RWPE1 (cell line): ENCODE measurements at regions not wholly inside any gene's neighbourhood (a gene's known extent, or its start where the extent isn't known, plus 50 kb on each side); places are given as distances from the start of the nearest gene placed in this dataset.

Experiments
- CTCF ChIA-PET: fragments of 350-600 bp; sonication (Branson Sonifier 250); formaldehyde crosslinking; extraction: SDS; loops from one replicate; lab custom pipeline; 2021; lab: Yijun Ruan, JAX
- POLR2A ChIA-PET: fragments of 400-600 bp; formaldehyde crosslinking; extraction: SDS; loops from one replicate; lab custom pipeline; 2020; ENCODE audit warnings: antibody characterized with exemption; ENCODE audit not compliant: low non-redundant PET; lab: Yijun Ruan, JAX
- DNase-seq: peaks from one replicate; pipeline ENCODE4 v3.0.0; 2012; ENCODE audit warnings: low spot score
- H3K27ac ChIP-seq: fragments of 450-650 bp; 2 replicates; pipeline ENCODE4 v1.5.1; 2017
- CTCF ChIP-seq: fragments of 450-650 bp; conservative IDR thresholded peaks from 2 replicates; pipeline ENCODE4 v1.5.1; 2017; ENCODE audit warnings: low read depth, mild to moderate bottlenecking

GRCh38 chr7:4434306-4434705, 247.8 kb upstream of the FOXK1 start:
- CTCF ChIA-PET, result no interaction called here
- DNase-seq, result no peak
- H3K27ac ChIP-seq, result no peak overlapping the region
- POLR2A ChIA-PET, result no interaction called here
- no peak for TF ChIP-seq CTCF

- ChIA-PET CTCF (interaction anchor here (0.6 kb wide), 1 partner anchor 325 kb away, joined by 3 read pairs; no protein-coding TSS in a partner anchor), POLR2A (no interaction called here)
- H3K27ac ChIP-seq, result no peak overlapping the region
- no peak for DNase-seq
- no peak for TF ChIP-seq CTCF
Observed at GRCh38 chr7:4436361-4436895, 245.7 kb upstream of the FOXK1 start.

DNA sequence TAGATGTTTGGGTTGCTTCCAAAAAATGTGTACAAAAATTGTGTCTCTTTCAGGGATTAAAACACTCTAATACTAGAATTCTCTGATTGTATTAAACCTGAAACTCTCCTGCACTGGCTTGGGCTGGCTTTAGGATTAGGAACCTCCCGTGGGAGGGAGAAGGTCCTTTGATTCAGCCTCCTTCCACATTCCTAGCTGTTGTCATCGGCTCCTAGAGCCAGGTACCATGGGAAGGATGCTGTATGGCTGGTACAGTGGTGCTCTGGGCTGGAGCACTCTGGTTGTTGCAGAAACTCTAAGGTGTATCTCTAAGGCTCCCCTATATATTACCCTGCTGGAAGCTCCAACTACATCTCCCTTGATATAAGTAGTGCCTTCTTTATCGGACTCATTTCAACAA, 245.2 kb upstream of the FOXK1 start:
- DNase-seq, result no peak
- ChIA-PET POLR2A (no interaction called here), CTCF (interaction anchor here (0.6 kb wide), 1 partner anchor 326 kb away, joined by 3 read pairs; no protein-coding TSS in a partner anchor)
- TF ChIP-seq CTCF, result no peak
- H3K27ac ChIP-seq, result no peak overlapping the region

DNA sequence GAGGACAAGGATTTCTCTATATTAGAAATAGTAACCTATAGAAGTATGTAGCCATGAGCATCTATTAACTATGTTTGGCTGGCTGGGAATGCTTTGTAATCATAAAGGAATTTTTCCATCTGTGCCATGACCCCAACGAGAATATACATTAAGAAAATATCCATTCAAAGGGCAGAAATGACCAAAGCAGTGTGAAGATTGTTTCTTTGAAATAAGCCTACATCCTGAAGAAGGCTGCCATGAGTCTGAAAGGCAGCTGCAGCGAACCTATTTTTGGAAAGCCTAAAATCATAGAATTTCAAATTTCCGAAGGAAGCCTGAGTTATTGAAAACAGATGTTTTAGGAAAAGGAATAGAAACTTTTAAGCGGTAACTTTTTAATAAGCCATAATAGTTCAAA, 244.2 kb upstream of the FOXK1 start:
- ChIA-PET POLR2A (no interaction called here), CTCF (interaction anchor here (0.7 kb wide), 1 partner anchor 46 kb away, joined by 3 read pairs; no protein-coding TSS in a partner anchor)
- TF ChIP-seq CTCF, result no peak

DNA sequence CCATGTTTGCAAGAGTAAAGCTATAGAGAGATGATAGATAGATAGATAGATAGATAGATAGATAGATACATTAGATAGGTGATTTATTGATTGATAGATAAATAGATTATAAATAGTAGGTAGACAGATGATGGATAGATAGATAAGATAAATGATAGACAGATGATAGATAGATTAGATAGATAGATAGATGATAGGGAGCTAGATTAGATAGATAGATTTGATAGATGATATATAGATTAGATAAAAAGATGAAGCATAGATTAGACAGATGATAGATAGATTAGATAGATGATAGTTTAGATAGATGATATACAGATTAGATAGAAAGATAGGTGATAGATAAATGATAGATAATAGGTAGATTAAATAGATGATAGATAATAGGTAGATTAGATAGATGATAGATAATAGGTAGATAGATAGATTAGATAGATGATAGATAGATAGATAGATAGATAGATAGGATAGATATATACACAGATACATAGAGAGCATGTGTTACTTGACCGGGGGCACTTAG, 243.3 kb upstream of the FOXK1 start:
- no peak for DNase-seq
- POLR2A ChIA-PET, result no interaction called here
- TF ChIP-seq CTCF, result no peak
- no peak overlapping the region for H3K27ac ChIP-seq
- CTCF ChIA-PET, result no interaction called here

More for the DNA sequence above, 244.2 kb upstream of the FOXK1 start:
- H3K27ac ChIP-seq, result no peak overlapping the region
- DNase-seq, result no peak

DNA sequence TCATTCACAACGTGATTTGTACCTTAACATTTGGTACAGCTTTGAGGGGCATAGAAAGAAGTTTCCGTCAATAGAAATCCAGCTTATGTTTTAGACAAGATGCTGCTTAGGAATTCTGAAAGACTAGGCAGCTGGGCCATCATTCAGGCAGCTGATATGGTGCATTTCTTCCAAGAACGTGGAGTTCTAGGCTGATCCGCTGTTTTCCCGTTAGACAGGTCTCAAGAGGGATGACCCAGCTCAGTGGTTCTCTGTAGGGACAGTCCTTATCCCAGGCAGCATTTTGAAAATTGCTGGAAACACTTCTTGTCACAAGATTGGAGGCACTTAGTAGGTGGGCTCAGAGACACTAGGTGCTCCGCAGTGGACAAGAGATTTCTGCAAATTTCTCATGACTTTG, 242.7 kb upstream of the FOXK1 start:
- ChIA-PET CTCF (no interaction called here), POLR2A (no interaction called here)
- no peak for DNase-seq
- H3K27ac ChIP-seq, result no peak overlapping the region
- no peak for TF ChIP-seq CTCF
